Ovary (tissue), 7 donors: ENCODE measurements at regions not wholly inside any gene's neighbourhood (a gene's known extent, or its start where the extent isn't known, plus 50 kb on each side); places are given as distances from the start of the nearest gene placed in this dataset.

Source experiments
- DNase-seq, 5 donors: peaks; one replicate each; pipeline ENCODE4 v3.0.0-alpha.2; 2019 to 2020
- H3K27ac ChIP-seq, 2 donors: fragments of 200-600 bp; one replicate each; pipeline versions ENCODE4 v1.5.1 to v1.8.0; 2019 to 2022
- H3K27me3 ChIP-seq: fragments of 200-600 bp; one replicate; pipeline ENCODE4 v1.8.0; 2022
- H3K36me3 ChIP-seq: fragments of 200-600 bp; sonication (generic); one replicate; pipeline ENCODE4 v1.5.1; 2019
- H3K4me1 ChIP-seq: one replicate; pipeline ENCODE4 v1.8.1; 2013; ENCODE audit warnings: mild to moderate bottlenecking, moderate library complexity; ENCODE audit not compliant: insufficient read depth
- H3K4me3 ChIP-seq: fragments of 200-600 bp; sonication (generic); one replicate; pipeline ENCODE4 v1.5.1; 2017
- H3K9me3 ChIP-seq, 2 donors: fragments of 200-600 bp in 1 of 2; sonication (generic) in 1 of 2; one replicate each; pipeline versions ENCODE4 v1.5.1 to v1.8.1; 2013 to 2019; ENCODE audit warnings: mild to moderate bottlenecking in 1 of 2, moderate library complexity in 1 of 2
- EP300 ChIP-seq: sonication (generic); formaldehyde crosslinking; IDR thresholded peaks from one replicate; pipeline ENCODE4 v1.6.1; 2017; ENCODE audit warnings: antibody characterized with exemption
- POLR2A ChIP-seq: fragments of 450-650 bp; IDR thresholded peaks from one replicate; pipeline ENCODE4 v1.6.1; 2017; ENCODE audit warnings: antibody characterized with exemption, mild to moderate bottlenecking, moderate library complexity
- WGBS, 3 donors: extraction: QIAGEN DNeasy Blood & Tissue Kit in 1 of 3; methylation state at CpG; one replicate each; pipeline versions ENCODE4 v1.1.5 to v1.1.7; 2013 to 2017; 5-methylcytosine and 5-hydroxymethylcytosine counted together
- intact Hi-C, 4 donors: fragments of 100-400 bp; cut with DNase I; formaldehyde crosslinking; loops; one replicate each; pipeline versions ENCODE4 v1.11.0 to v1.15.1; 2022 to 2023
- TF ChIP-seq, protein P1 (sequence below), 3 donors: fragments of 450-650 bp in 2 of 3; fragments of 200-600 bp in 1 of 3; IDR thresholded peaks; one replicate each; pipeline versions ENCODE4 v1.5.1 to v1.8.0; 2016 to 2022; ENCODE audit warnings: antibody characterized with exemption in 3 of 3, mild to moderate bottlenecking in 1 of 3
- donor health status: DM: no; HTN: no; CAD: no; lungs with moderate emphysema.
- donor health status: DM: no; HTN: no; CAD: no.
- donor health status: Bipolar disorder and iron deficiency.
- donor health status: DM: no; HTN: no; CAD: no.
- donor health status: DM: yes; HTN: yes; CAD: no.

DNA sequence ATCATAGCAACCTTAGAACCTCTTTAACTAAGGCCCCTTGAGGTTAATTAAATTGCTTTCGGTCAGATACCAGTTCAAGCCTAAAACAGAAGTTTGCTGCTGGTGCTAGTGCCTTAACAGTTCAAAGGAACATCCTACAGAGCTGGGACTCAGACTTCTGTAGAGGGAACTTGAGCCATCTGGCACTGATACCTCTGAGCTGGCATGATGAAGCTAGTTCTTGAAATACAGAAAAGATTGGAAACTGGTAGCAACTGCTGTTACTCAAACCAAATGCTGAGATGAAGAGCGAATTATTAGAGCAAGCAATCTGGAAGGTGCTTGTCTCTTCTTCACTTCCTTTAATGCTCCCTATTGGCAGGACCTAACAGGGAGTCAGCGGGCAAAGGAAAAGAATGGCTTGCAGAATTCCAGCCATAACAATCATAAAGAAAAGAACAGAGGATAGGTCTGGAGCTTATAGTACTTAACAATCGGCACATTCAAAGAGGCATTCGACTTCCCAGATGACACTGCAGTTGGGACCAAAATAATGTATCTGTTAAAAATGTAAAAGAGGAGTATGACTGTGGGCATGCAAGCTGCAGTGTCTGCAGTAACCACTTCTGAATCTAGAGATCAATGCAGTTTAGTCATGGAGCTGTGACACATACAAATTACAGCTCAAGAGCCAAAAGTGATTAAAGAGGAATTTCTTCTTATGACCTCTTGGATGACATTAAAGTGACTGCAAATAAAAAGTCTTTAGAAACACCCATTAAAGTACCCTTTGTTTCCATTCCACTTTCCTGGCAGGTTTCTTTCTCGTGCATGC is 298.9 kb downstream of the PDGFC start:
- Histone ChIP-seq H3K27ac (no peak overlapping the region), H3K9me3 (no peaks in the 10 kb centered on the region)

DNA sequence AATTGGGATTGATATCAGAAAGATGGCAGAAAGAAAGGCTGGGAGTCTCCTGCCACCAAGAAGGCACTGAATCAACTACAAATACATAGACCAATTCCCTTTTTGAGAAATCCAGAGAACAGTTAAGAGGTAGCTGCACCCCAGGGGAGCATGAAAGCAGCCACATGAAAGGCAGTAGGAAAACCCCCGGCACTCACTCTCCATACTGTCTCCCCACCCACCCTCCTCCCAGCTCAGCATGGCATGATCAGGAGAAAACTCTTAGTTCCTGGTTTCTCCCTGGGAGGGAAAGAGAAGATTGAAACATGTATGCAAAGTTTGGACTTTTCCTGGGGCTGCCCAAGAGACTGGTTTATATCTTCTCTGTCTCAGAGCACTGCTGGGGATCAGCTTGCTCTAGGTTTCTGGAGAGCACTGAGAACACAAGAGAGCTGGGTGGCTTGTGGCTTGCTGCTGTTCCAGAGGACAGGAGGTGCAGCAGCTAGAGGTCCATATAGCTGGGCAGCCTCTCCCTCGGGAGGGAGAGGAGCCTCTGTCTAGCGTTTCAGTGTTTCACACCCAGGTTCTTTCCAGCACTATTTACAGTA is 305.7 kb downstream of the PDGFC start:
- no peaks in the 10 kb centered on the region for H3K36me3 ChIP-seq
- no peak for DNase-seq
- no peak overlapping the region for H3K4me3 ChIP-seq
- WGBS, 3 donors, result 87 to 93% (median 89%) methylated on average over 3 of the region's 3 CpGs
- intact Hi-C loops, result no loop called here
- H3K27ac ChIP-seq, result no peak overlapping the region
- TF ChIP-seq POLR2A, result no peak
- TF ChIP-seq, protein P1, sequence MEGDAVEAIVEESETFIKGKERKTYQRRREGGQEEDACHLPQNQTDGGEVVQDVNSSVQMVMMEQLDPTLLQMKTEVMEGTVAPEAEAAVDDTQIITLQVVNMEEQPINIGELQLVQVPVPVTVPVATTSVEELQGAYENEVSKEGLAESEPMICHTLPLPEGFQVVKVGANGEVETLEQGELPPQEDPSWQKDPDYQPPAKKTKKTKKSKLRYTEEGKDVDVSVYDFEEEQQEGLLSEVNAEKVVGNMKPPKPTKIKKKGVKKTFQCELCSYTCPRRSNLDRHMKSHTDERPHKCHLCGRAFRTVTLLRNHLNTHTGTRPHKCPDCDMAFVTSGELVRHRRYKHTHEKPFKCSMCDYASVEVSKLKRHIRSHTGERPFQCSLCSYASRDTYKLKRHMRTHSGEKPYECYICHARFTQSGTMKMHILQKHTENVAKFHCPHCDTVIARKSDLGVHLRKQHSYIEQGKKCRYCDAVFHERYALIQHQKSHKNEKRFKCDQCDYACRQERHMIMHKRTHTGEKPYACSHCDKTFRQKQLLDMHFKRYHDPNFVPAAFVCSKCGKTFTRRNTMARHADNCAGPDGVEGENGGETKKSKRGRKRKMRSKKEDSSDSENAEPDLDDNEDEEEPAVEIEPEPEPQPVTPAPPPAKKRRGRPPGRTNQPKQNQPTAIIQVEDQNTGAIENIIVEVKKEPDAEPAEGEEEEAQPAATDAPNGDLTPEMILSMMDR (IDR thresholded peaks at IDR 0.05), result no peak
- no peak for TF ChIP-seq EP300
- no peaks in the 10 kb centered on the region for H3K9me3 ChIP-seq
- H3K4me1 ChIP-seq, result no peaks in the 10 kb centered on the region
- no peaks in the 10 kb centered on the region for H3K27me3 ChIP-seq

More for the DNA sequence above, 298.9 kb downstream of the PDGFC start:
- TF ChIP-seq EP300, result no peak
- no peak for TF ChIP-seq POLR2A
- TF ChIP-seq, protein P1 (IDR thresholded peaks at IDR 0.05), result no peak
- H3K4me1 ChIP-seq, result peaks cover 2% of the 10 kb centered on the region
- no peaks in the 10 kb centered on the region for H3K27me3 ChIP-seq
- no peak for DNase-seq
- no peaks in the 10 kb centered on the region for H3K36me3 ChIP-seq
- intact Hi-C loops, result no loop called here
- H3K4me3 ChIP-seq, result no peak overlapping the region
- WGBS, 3 donors, result 67 to 76% (median 67%) methylated on average over 6 of the region's 6 CpGs

DNA sequence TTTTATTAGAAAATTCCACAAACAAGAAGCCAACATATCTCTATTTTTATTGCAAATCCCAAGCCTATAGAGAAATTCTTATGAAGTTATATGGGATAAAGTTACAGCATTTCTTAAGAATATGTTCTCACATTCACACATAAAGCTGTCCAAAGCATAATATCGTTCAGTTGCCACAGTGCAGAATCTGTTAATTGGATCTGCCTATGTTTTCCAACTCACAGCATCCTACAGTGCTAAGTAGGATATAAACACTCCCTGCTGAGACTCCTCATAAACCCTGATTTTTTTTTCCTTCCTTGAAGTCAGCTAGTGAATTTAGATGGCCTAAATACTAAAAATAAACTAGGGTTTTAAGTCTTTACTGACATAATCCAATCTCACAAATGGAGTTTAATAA is 307.9 kb downstream of the PDGFC start:
- H3K4me1 ChIP-seq, result no peaks in the 10 kb centered on the region
- intact Hi-C loops, result no loop called here
- no peak for TF ChIP-seq POLR2A
- TF ChIP-seq, protein P1 (IDR thresholded peaks at IDR 0.05), result no peak
- TF ChIP-seq EP300, result no peak
- no peak overlapping the region for H3K27ac ChIP-seq
- 71 to 81% (median 75%) methylated on average over 1 of the region's 1 CpG for WGBS, 3 donors
- H3K27me3 ChIP-seq, result no peaks in the 10 kb centered on the region
- no peaks in the 10 kb centered on the region for H3K9me3 ChIP-seq
- no peaks in the 10 kb centered on the region for H3K36me3 ChIP-seq
- no peak for DNase-seq
- H3K4me3 ChIP-seq, result no peak overlapping the region

DNA sequence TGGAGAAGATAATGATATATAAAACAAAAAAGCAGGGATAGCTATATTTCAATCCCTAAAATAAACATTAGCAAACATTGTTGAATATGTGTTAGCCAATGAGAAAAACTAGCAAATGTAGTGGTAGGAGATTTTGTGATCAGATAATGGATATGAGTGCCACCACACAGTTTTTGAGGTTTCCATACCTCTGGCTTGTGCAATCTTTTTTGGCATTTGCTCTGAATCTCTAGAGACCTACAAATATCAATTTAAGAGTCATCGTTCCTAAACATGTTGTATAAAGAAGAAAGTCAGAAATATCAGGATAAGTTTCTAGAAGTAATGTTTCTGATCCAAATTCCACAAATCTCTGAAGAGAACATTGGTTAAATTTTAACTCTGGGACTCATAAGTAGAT is 308.7 kb downstream of the PDGFC start:
- no peak overlapping the region for H3K27ac ChIP-seq
- WGBS, 3 donors, result 78 to 90% (median 83%) methylated on average over 1 of the region's 1 CpG
- H3K9me3 ChIP-seq, result no peaks in the 10 kb centered on the region
- H3K4me1 ChIP-seq, result no peaks in the 10 kb centered on the region
- H3K27me3 ChIP-seq, result no peaks in the 10 kb centered on the region
- DNase-seq, result no peak
- TF ChIP-seq, protein P1 (IDR thresholded peaks at IDR 0.05), result no peak
- H3K36me3 ChIP-seq, result no peaks in the 10 kb centered on the region
- intact Hi-C loops, result no loop called here
- no peak overlapping the region for H3K4me3 ChIP-seq
